Nephron (organoid): ENCODE measurements at regions not wholly inside any gene's neighbourhood (a gene's known extent, or its start where the extent isn't known, plus 50 kb on each side); places are given as distances from the start of the nearest gene placed in this dataset.

Source experiments
- H3K27ac Mint-ChIP-seq, 3 experiments: 2 replicates each; pipeline ENCODE4 v1.8.0; 2020; ENCODE audit warnings: mixed read lengths in 3 of 3, mild to moderate bottlenecking in 2 of 3, moderate library complexity in 1 of 3
- H3K27me3 Mint-ChIP-seq: 2 replicates; pipeline ENCODE4 v1.8.0; 2021; ENCODE audit warnings: low read depth, mild to moderate bottlenecking, moderate library complexity, mixed read lengths
- H3K36me3 Mint-ChIP-seq: 2 replicates; pipeline ENCODE4 v1.8.0; 2020; ENCODE audit warnings: low read depth, mixed read lengths
- H3K4me1 Mint-ChIP-seq: 2 replicates; pipeline ENCODE4 v1.8.0; 2020; ENCODE audit warnings: mixed read lengths
- H3K4me3 Mint-ChIP-seq, 3 experiments: 2 replicates each; pipeline ENCODE4 v1.8.0; 2020; ENCODE audit warnings: mild to moderate bottlenecking in 3 of 3, mixed read lengths in 3 of 3, moderate library complexity in 2 of 3
- H3K9me3 Mint-ChIP-seq: 2 replicates; pipeline ENCODE4 v1.8.0; 2020; ENCODE audit warnings: mixed read lengths
- CTCF ChIP-seq, 3 experiments: fragments of 200-600 bp; sonication (generic); IDR thresholded peaks; one replicate each; pipeline ENCODE4 v1.5.0; 2021; ENCODE audit warnings: antibody characterized with exemption in 3 of 3; ENCODE audit not compliant: unreplicated experiment in 3 of 3

- peaks cover 46% of the 10 kb centered on the region for H3K4me1 Mint-ChIP-seq
- TF ChIP-seq CTCF (IDR thresholded peaks at IDR 0.05; ENCODE audit: unreplicated experiment in 3 of 3): no peak
- H3K27me3 Mint-ChIP-seq: peaks cover 5% of the 10 kb centered on the region
- peaks cover 3% of the 10 kb centered on the region for H3K36me3 Mint-ChIP-seq
- no peak overlapping the region for H3K4me3 Mint-ChIP-seq
- H3K9me3 Mint-ChIP-seq: no peaks in the 10 kb centered on the region
- H3K27ac Mint-ChIP-seq: peak overlapping the region; percentile 9 to 94 (median 40)
These were observed 336.9 kb downstream of the ETS1 start for GRCh38 chr11:128250482-128250881.

- Mint-ChIP-seq H3K36me3 (no peaks in the 10 kb centered on the region), H3K27ac (peak overlapping the region; percentile 98 to 99 (median 99)), H3K9me3 (no peaks in the 10 kb centered on the region), H3K27me3 (peaks cover 5% of the 10 kb centered on the region), H3K4me3 (peak overlapping the region; percentile 16 to 47 (median 40)), H3K4me1 (peaks cover 69% of the 10 kb centered on the region)
- no peak for TF ChIP-seq CTCF (IDR thresholded peaks at IDR 0.05; ENCODE audit: unreplicated experiment in 3 of 3)
These were observed 340.4 kb downstream of the ETS1 start for GRCh38 chr11:128246810-128247594.

- Mint-ChIP-seq H3K4me3 (peak overlapping the region; percentile 16 to 47 (median 40)), H3K4me1 (peaks cover 65% of the 10 kb centered on the region), H3K27ac (peak overlapping the region; percentile 98 to 99 (median 99)), H3K27me3 (peaks cover 5% of the 10 kb centered on the region), H3K36me3 (no peaks in the 10 kb centered on the region), H3K9me3 (no peaks in the 10 kb centered on the region)
- TF ChIP-seq CTCF (IDR thresholded peaks at IDR 0.05; ENCODE audit: unreplicated experiment in 3 of 3): no peak
These were observed 341.0 kb downstream of the ETS1 start for GRCh38 chr11:128246364-128246801.

GRCh38 chr11:128244871-128245270 lies 342.5 kb downstream of the ETS1 start:
- no peak overlapping the region for H3K4me3 Mint-ChIP-seq
- H3K4me1 Mint-ChIP-seq: peaks cover 65% of the 10 kb centered on the region
- no peak for TF ChIP-seq CTCF (IDR thresholded peaks at IDR 0.05; ENCODE audit: unreplicated experiment in 3 of 3)
- no peaks in the 10 kb centered on the region for H3K9me3 Mint-ChIP-seq
- no peaks in the 10 kb centered on the region for H3K36me3 Mint-ChIP-seq
- peak overlapping the region; percentile 98 to 99 (median 99) for H3K27ac Mint-ChIP-seq
- peaks cover 5% of the 10 kb centered on the region for H3K27me3 Mint-ChIP-seq

GRCh38 chr11:128242451-128242850 lies 344.9 kb downstream of the ETS1 start:
- Mint-ChIP-seq H3K9me3 (no peaks in the 10 kb centered on the region), H3K4me1 (peaks cover 78% of the 10 kb centered on the region), H3K36me3 (no peaks in the 10 kb centered on the region), H3K27ac (peak overlapping the region; percentile 66 to 99 (median 99)), H3K4me3 (no peak overlapping the region), H3K27me3 (peaks cover 9% of the 10 kb centered on the region)
- no peak for TF ChIP-seq CTCF (IDR thresholded peaks at IDR 0.05; ENCODE audit: unreplicated experiment in 3 of 3)

- peak overlapping the region; percentile 84 to 95 (median 93) for H3K27ac Mint-ChIP-seq
- H3K4me1 Mint-ChIP-seq: peaks cover 69% of the 10 kb centered on the region
- no peak overlapping the region for H3K4me3 Mint-ChIP-seq
- peaks cover 3% of the 10 kb centered on the region for H3K27me3 Mint-ChIP-seq
- H3K36me3 Mint-ChIP-seq: no peaks in the 10 kb centered on the region
- H3K9me3 Mint-ChIP-seq: no peaks in the 10 kb centered on the region
- TF ChIP-seq CTCF (IDR thresholded peaks at IDR 0.05; ENCODE audit: unreplicated experiment in 3 of 3): no peak
These were observed 346.8 kb downstream of the ETS1 start for GRCh38 chr11:128240546-128240945.
